K562 (cell line): ENCODE measurements at regions not wholly inside any gene's neighbourhood (a gene's known extent, or its start where the extent isn't known, plus 50 kb on each side); places are given as distances from the start of the nearest gene placed in this dataset.

Experiments
- ARHGAP35 ChIP-seq: fragments of 450-650 bp; IDR thresholded peaks from 2 replicates; pipeline ENCODE4 v1.6.1; 2018; ENCODE audit not compliant: partially characterized antibody
- ARID1B ChIP-seq: fragments of 450-650 bp; IDR thresholded peaks from 2 replicates; pipeline ENCODE4 v1.6.1; 2016; ENCODE audit warnings: antibody characterized with exemption, mild to moderate bottlenecking, inconsistent platforms
- BHLHE40 ChIP-seq: IDR thresholded peaks from 2 replicates; pipeline ENCODE4 v1.6.1; 2011; ENCODE audit warnings: low read length, improper control_type of control experiment
- CCNT2 ChIP-seq: IDR thresholded peaks from 2 replicates; pipeline ENCODE4 v1.6.1; 2011; ENCODE audit warnings: borderline replicate concordance, low read depth, mild to moderate bottlenecking, moderate library complexity, mixed read lengths, low read length; ENCODE audit not compliant: insufficient read length; ENCODE audit errors: extremely low read depth
- CEBPG ChIP-seq, 3 experiments: fragments of 200-800 bp in 1 of 3; sonication (Bioruptor generic) in 1 of 3; sonication (generic) in 1 of 3; formaldehyde crosslinking in 1 of 3; IDR thresholded peaks in 2 of 3; conservative IDR thresholded peaks in 1 of 3; 2 replicates each; pipeline versions ENCODE4 v1.6.1 to v1.8.0; 2016 to 2022; ENCODE audit warnings: missing compliant biosample characterization in 2 of 3, missing genetic modification characterization in 2 of 3, mild to moderate bottlenecking in 1 of 3, missing genetic modification reagents in 1 of 3
- CHD2 ChIP-seq: IDR thresholded peaks from 2 replicates; pipeline ENCODE4 v1.6.1; 2011; ENCODE audit warnings: low read depth, low read length
- DACH1 ChIP-seq: fragments of 450-650 bp; IDR thresholded peaks from 2 replicates; pipeline ENCODE4 v1.6.1; 2018; ENCODE audit not compliant: partially characterized antibody
- EGR1 ChIP-seq: fragments of 450-650 bp; conservative IDR thresholded peaks from 2 replicates; pipeline ENCODE4 v1.6.1; 2017; ENCODE audit warnings: mild to moderate bottlenecking
- EP300 ChIP-seq: IDR thresholded peaks from 2 replicates; pipeline ENCODE4 v1.6.1; 2012; ENCODE audit warnings: low read length, improper control_type of control experiment
- FOS ChIP-seq: IDR thresholded peaks from 3 replicates; pipeline ENCODE4 v1.6.1; 2011; ENCODE audit not compliant: insufficient read length; ENCODE audit errors: extremely low read depth
- LCOR ChIP-seq: sonication (generic); formaldehyde crosslinking; IDR thresholded peaks from 2 replicates; pipeline ENCODE4 v1.8.0; 2022; ENCODE audit warnings: mild to moderate bottlenecking, missing genetic modification reagents
- MED1 ChIP-seq: sonication (generic); formaldehyde crosslinking; IDR thresholded peaks from 2 replicates; pipeline ENCODE4 v1.8.1; 2023; ENCODE audit warnings: missing genetic modification reagents, borderline replicate concordance
- MEIS2 ChIP-seq: fragments of 450-650 bp; IDR thresholded peaks from 2 replicates; pipeline ENCODE4 v1.6.1; 2014; ENCODE audit warnings: mild to moderate bottlenecking; ENCODE audit not compliant: partially characterized antibody
- NCOA2 ChIP-seq, 2 experiments: fragments of 450-650 bp; IDR thresholded peaks; 2 replicates each; pipeline ENCODE4 v1.6.1; 2018; ENCODE audit warnings: mild to moderate bottlenecking in 2 of 2, moderate library complexity in 1 of 2; ENCODE audit not compliant: partially characterized antibody in 2 of 2
- PHB ChIP-seq: fragments of 250-450 bp; sonication (Bioruptor Pico); IDR thresholded peaks from 2 replicates; pipeline ENCODE4 v1.5.0; 2021
- POLR2AphosphoS5 ChIP-seq: IDR thresholded peaks from 2 replicates; pipeline ENCODE4 v1.6.1; 2011; ENCODE audit warnings: mild to moderate bottlenecking, low read depth, low read length, moderate library complexity; ENCODE audit not compliant: control insufficient read depth, insufficient read depth
- PTTG1 ChIP-seq: fragments of 450-650 bp; IDR thresholded peaks from 2 replicates; pipeline ENCODE4 v1.6.1; 2016; ENCODE audit warnings: low read depth, mild to moderate bottlenecking, missing genetic modification characterization, missing compliant biosample characterization
- SMARCC2 ChIP-seq: fragments of 450-650 bp; IDR thresholded peaks from 2 replicates; pipeline ENCODE4 v1.6.1; 2017; ENCODE audit warnings: antibody characterized with exemption, moderate library complexity, mild to moderate bottlenecking, low read depth
- SP1 ChIP-seq: sonication (generic); formaldehyde crosslinking; IDR thresholded peaks from 2 replicates; pipeline ENCODE4 v1.8.1; 2022; ENCODE audit warnings: mild to moderate bottlenecking, missing genetic modification reagents
- SRSF1 ChIP-seq: fragments of 200-400 bp; formaldehyde crosslinking; IDR thresholded peaks from 2 replicates; pipeline ENCODE4 v1.6.1; 2017; ENCODE audit warnings: mild to moderate bottlenecking, low read depth, low read length, moderate library complexity
- TOE1 ChIP-seq, 2 experiments: fragments of 450-650 bp in 1 of 2; sonication (generic) in 1 of 2; formaldehyde crosslinking in 1 of 2; IDR thresholded peaks; 2 replicates each; pipeline versions ENCODE4 v1.7.1 to v1.8.0; 2016 to 2022; ENCODE audit warnings: borderline replicate concordance in 2 of 2, mild to moderate bottlenecking in 2 of 2, antibody characterized with exemption in 1 of 2, inconsistent platforms in 1 of 2, low read depth in 1 of 2, missing genetic modification reagents in 1 of 2, moderate library complexity in 1 of 2
- ZNF124 ChIP-seq: sonication (generic); formaldehyde crosslinking; IDR thresholded peaks from 2 replicates; pipeline ENCODE4 v1.8.1; 2022; ENCODE audit warnings: missing genetic modification reagents
- ZNF224 ChIP-seq: sonication (generic); formaldehyde crosslinking; IDR thresholded peaks from 2 replicates; pipeline ENCODE4 v1.8.0; 2022; ENCODE audit warnings: mild to moderate bottlenecking, missing genetic modification reagents
- ZNF316 ChIP-seq: fragments of 450-650 bp; IDR thresholded peaks from 2 replicates; pipeline ENCODE4 v1.6.1; 2016
- ZNF785 ChIP-seq: fragments of 250-450 bp; sonication (Bioruptor Pico); IDR thresholded peaks from 2 replicates; pipeline ENCODE4 v1.4.0; 2020; ENCODE audit warnings: mild to moderate bottlenecking
- TF ChIP-seq, protein P1 (sequence below), 3 experiments: fragments of 200-800 bp in 1 of 3; sonication (Bioruptor generic) in 1 of 3; sonication (generic) in 1 of 3; formaldehyde crosslinking in 1 of 3; IDR thresholded peaks; 2 replicates each; pipeline versions ENCODE4 v1.6.1 to v1.8.0; 2016 to 2022; ENCODE audit warnings: mild to moderate bottlenecking in 2 of 3, missing compliant biosample characterization in 2 of 3, missing genetic modification characterization in 2 of 3, missing genetic modification reagents in 1 of 3
- TF ChIP-seq, protein P2 (sequence below): fragments of 250-450 bp; sonication (Bioruptor Pico); IDR thresholded peaks from 2 replicates; pipeline ENCODE4 v1.8.0; 2021; ENCODE audit warnings: moderate library complexity, mild to moderate bottlenecking, inconsistent platforms
- TF ChIP-seq, protein P3 (sequence below): fragments of 450-650 bp; IDR thresholded peaks from 2 replicates; pipeline ENCODE4 v1.6.1; 2016

DNA sequence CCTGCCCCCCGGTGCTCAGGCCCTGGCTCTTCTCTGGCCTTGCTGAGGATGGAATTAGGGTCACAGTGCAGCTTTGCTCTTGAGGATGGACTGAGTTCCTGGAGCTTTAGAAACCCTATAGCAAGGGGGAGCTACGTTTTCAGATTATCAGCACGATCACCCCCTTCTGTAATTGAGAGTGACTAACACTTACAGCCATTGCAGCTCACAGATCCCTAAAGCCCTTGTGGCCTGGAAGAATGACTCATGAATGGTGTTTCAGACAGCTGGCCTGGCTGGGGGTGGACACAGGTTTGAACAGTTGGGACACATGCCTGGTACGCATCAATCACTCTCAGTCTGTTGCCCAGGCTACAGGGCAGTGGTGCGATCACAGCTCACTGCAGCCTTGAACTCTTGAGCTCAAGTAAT lies 79.7 kb upstream of the IGFBP5 start (continued):
- TF ChIP-seq ZNF124 (CRISPR knock-in tag) = no peak
- TF ChIP-seq, protein P1, sequence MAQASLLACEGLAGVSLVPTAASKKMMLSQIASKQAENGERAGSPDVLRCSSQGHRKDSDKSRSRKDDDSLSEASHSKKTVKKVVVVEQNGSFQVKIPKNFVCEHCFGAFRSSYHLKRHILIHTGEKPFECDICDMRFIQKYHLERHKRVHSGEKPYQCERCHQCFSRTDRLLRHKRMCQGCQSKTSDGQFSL (CRISPR knock-in tag; IDR thresholded peaks at IDR 0.05) = no peak
- TF ChIP-seq, protein P1 (tag; IDR thresholded peaks at IDR 0.05) = 0 out of 4 replicates have a peak, but pooled peaks of 1 of the 2 experiments have one; percentile 9
- TF ChIP-seq, protein P2, sequence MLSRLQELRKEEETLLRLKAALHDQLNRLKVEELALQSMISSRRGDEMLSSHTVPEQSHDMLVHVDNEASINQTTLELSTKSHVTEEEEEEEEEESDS (CRISPR knock-in tag) = no peak
- TF ChIP-seq ARID1B = peak; percentile 90
- TF ChIP-seq MEIS2 = peak; percentile 97
- peak; percentile 45; the same call in 1 of the 2 replicates for TF ChIP-seq POLR2AphosphoS5
- TF ChIP-seq EGR1 = peak; percentile 45
- peak; percentile 77 for TF ChIP-seq DACH1
- TF ChIP-seq LCOR (CRISPR knock-in tag) = no peak
- TF ChIP-seq ZNF785 (CRISPR knock-in tag) = no peak
- TF ChIP-seq SMARCC2 = peak; percentile 76
- TF ChIP-seq ZNF316 = peak; percentile 52; the same call in 1 of the 2 replicates
- TF ChIP-seq PHB (CRISPR knock-in tag) = no peak
- TF ChIP-seq SRSF1 = no peak
- TF ChIP-seq, protein P3, sequence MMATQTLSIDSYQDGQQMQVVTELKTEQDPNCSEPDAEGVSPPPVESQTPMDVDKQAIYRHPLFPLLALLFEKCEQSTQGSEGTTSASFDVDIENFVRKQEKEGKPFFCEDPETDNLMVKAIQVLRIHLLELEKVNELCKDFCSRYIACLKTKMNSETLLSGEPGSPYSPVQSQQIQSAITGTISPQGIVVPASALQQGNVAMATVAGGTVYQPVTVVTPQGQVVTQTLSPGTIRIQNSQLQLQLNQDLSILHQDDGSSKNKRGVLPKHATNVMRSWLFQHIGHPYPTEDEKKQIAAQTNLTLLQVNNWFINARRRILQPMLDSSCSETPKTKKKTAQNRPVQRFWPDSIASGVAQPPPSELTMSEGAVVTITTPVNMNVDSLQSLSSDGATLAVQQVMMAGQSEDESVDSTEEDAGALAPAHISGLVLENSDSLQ = peak; percentile 97
- no peak for TF ChIP-seq PTTG1
- TF ChIP-seq CHD2 = no peak
- TF ChIP-seq CCNT2 = peak; percentile 38
- TF ChIP-seq ZNF224 (CRISPR knock-in tag) = no peak
- TF ChIP-seq FOS = peak; percentile 57
- peak in 1 of 2 experiments; percentile 44 for TF ChIP-seq NCOA2 (IDR thresholded peaks at IDR 0.05; ENCODE audit: partially characterized antibody in 2 of 2)
- TF ChIP-seq MED1 (CRISPR knock-in tag) = no peak
- no peak; the same call in 1 of the 2 replicates for TF ChIP-seq CEBPG (CRISPR knock-in tag; IDR thresholded peaks at IDR 0.05)
- TF ChIP-seq CEBPG (tag; conservative IDR thresholded peaks at IDR 0.05 in 1 of 2, IDR thresholded peaks at IDR 0.05 in 1 of 2) = peak in 1 of 2 experiments; percentile 22; a peak in 2 of 4 replicates
- peak; percentile 76 for TF ChIP-seq EP300
- peak; percentile 14; the same call in 1 of the 2 replicates for TF ChIP-seq TOE1 (IDR thresholded peaks at IDR 0.05; ENCODE audit: borderline replicate concordance)
- TF ChIP-seq TOE1 (CRISPR knock-in tag; IDR thresholded peaks at IDR 0.05; ENCODE audit: borderline replicate concordance, low read depth) = no peak
- peak; percentile 67 for TF ChIP-seq BHLHE40
- TF ChIP-seq SP1 (CRISPR knock-in tag) = peak; percentile 66; the same call in 1 of the 2 replicates
- no peak for TF ChIP-seq ARHGAP35
